SK-N-SH (cell line): ENCODE measurements at regions not wholly inside any gene's neighbourhood (a gene's known extent, or its start where the extent isn't known, plus 50 kb on each side); places are given as distances from the start of the nearest gene placed in this dataset.

Source experiments
- CTCF ChIA-PET: fragments of 300-600, 350-600 bp; formaldehyde crosslinking; extraction: SDS; loops from one replicate; lab custom pipeline; 2021; lab: Yijun Ruan, JAX
- POLR2A ChIA-PET: fragments of 350-600 bp; sonication (Branson Sonifier 250); formaldehyde crosslinking; extraction: SDS; loops from one replicate; lab custom pipeline; 2020; ENCODE audit warnings: antibody characterized with exemption, inconsistent platforms; lab: Yijun Ruan, JAX
- DNase-seq: peaks from one replicate; pipeline ENCODE4 v3.0.0; 2012
- H2AFZ ChIP-seq: fragments of 200-600 bp; sonication (generic); 2 replicates; pipeline ENCODE4 v1.8.1; 2016; ENCODE audit warnings: antibody characterized with exemption, mild to moderate bottlenecking, low read depth
- H3F3A ChIP-seq: fragments of 200-600 bp; sonication (generic); replicated peaks from 2 replicates; pipeline ENCODE3; 2016; ENCODE audit warnings: antibody characterized with exemption, mild to moderate bottlenecking; ENCODE audit not compliant: insufficient read depth
- H3K27ac ChIP-seq, 2 experiments: fragments of 200-500 bp in 1 of 2; fragments of 200-600 bp in 1 of 2; sonication (Bioruptor generic) in 1 of 2; sonication (generic), shearing (Covaris generic) in 1 of 2; 2 replicates each; pipeline versions ENCODE4 v1.5.1 to v1.6.1; 2014 to 2016; ENCODE audit warnings: low read depth in 2 of 2, inconsistent platforms in 1 of 2, low read length in 1 of 2, mild to moderate bottlenecking in 1 of 2, mixed read lengths in 1 of 2
- H3K27me3 ChIP-seq: fragments of 200-600 bp; sonication (generic), shearing (Covaris generic); 2 replicates; pipeline ENCODE4 v1.6.1; 2016; ENCODE audit warnings: mixed run types; ENCODE audit not compliant: insufficient read depth
- H3K36me3 ChIP-seq, 2 experiments: fragments of 200-500 bp in 1 of 2; fragments of 200-600 bp in 1 of 2; sonication (Bioruptor generic) in 1 of 2; sonication (generic) in 1 of 2; replicated peaks in 1 of 2; 2 replicates each; pipeline versions ENCODE3 to v1.5.1; 2014 to 2016; ENCODE audit warnings: low read length in 1 of 2, mild to moderate bottlenecking in 1 of 2; ENCODE audit not compliant: insufficient read depth in 2 of 2, control insufficient read depth in 1 of 2
- H3K4me1 ChIP-seq, 2 experiments: fragments of 200-500 bp in 1 of 2; fragments of 200-600 bp in 1 of 2; sonication (Bioruptor generic) in 1 of 2; sonication (generic), shearing (Covaris generic) in 1 of 2; 2 replicates each; pipeline versions ENCODE4 v1.5.1 to v1.6.1; 2014 to 2016; ENCODE audit warnings: low read depth in 1 of 2, low read length in 1 of 2, mixed run types in 1 of 2; ENCODE audit not compliant: insufficient read depth in 2 of 2, control insufficient read depth in 1 of 2
- H3K4me2 ChIP-seq: fragments of 200-600 bp; sonication (generic), shearing (Covaris generic); 2 replicates; pipeline ENCODE4 v1.6.1; 2017; ENCODE audit warnings: mixed run types
- H3K4me3 ChIP-seq, 2 experiments: fragments of 200-500 bp in 1 of 2; fragments of 200-600 bp in 1 of 2; sonication (Bioruptor generic) in 1 of 2; sonication (generic), shearing (Covaris generic) in 1 of 2; 2 replicates each; pipeline versions ENCODE4 v1.5.1 to v1.8.1; 2014 to 2016; ENCODE audit warnings: low read depth in 2 of 2, inconsistent platforms in 1 of 2, low read length in 1 of 2, mild to moderate bottlenecking in 1 of 2, mixed read lengths in 1 of 2, moderate library complexity in 1 of 2
- H3K79me2 ChIP-seq: fragments of 200-600 bp; sonication (generic); 2 replicates; pipeline ENCODE4 v1.8.1; 2017; ENCODE audit warnings: mild to moderate bottlenecking; ENCODE audit not compliant: insufficient read depth
- H3K9ac ChIP-seq: fragments of 200-600 bp; sonication (generic); 2 replicates; pipeline ENCODE4 v1.6.1; 2017; ENCODE audit warnings: mixed run types
- H3K9me2 ChIP-seq: fragments of 200-600 bp; sonication (generic); 2 replicates; pipeline ENCODE4 v1.6.1; 2017; ENCODE audit warnings: mixed run types
- H3K9me3 ChIP-seq: fragments of 200-600 bp; sonication (generic); 2 replicates; pipeline ENCODE4 v1.6.1; 2017; ENCODE audit warnings: mixed run types, mild to moderate bottlenecking, moderate library complexity
- H4K20me1 ChIP-seq: fragments of 200-600 bp; sonication (generic); 2 replicates; pipeline ENCODE4 v1.6.1; 2017; ENCODE audit warnings: mild to moderate bottlenecking, mixed run types; ENCODE audit not compliant: insufficient read depth
- CHD2 ChIP-seq: fragments of 150-350 bp; IDR thresholded peaks from 2 replicates; pipeline ENCODE4 v1.6.1; 2018; ENCODE audit warnings: low read length; ENCODE audit not compliant: partially characterized antibody
- EP300 ChIP-seq, 2 experiments: IDR thresholded peaks; 2 replicates each; pipeline versions ENCODE4 v1.4.0 to v1.6.1; 2012; ENCODE audit warnings: borderline replicate concordance in 1 of 2, low read depth in 1 of 2, low read length in 1 of 2
- EZH2phosphoT487 ChIP-seq: fragments of 200-600 bp; sonication (generic); IDR thresholded peaks from 2 replicates; pipeline ENCODE4 v1.6.1; 2017; ENCODE audit warnings: low read depth, mixed run types, mild to moderate bottlenecking, antibody characterized with exemption, moderate library complexity, borderline replicate concordance
- FOSL2 ChIP-seq: IDR thresholded peaks from 2 replicates; pipeline ENCODE4 v1.4.0; 2012; ENCODE audit warnings: low read depth, mild to moderate bottlenecking, moderate library complexity, borderline replicate concordance
- FOXM1 ChIP-seq: IDR thresholded peaks from 2 replicates; pipeline ENCODE4 v1.4.0; 2012; ENCODE audit warnings: low read depth, mild to moderate bottlenecking
- GABPA ChIP-seq: IDR thresholded peaks from 2 replicates; pipeline ENCODE4 v1.4.0; 2012; ENCODE audit warnings: low read depth, mild to moderate bottlenecking
- GATA2 ChIP-seq: sonication (generic); formaldehyde crosslinking; IDR thresholded peaks from 2 replicates; pipeline ENCODE4 v1.5.0; 2020; ENCODE audit warnings: mild to moderate bottlenecking, missing genetic modification reagents
- MEF2A ChIP-seq: IDR thresholded peaks from 2 replicates; pipeline ENCODE4 v1.4.0; 2012; ENCODE audit warnings: low read depth, borderline replicate concordance
- NFIC ChIP-seq: IDR thresholded peaks from 2 replicates; pipeline ENCODE4 v1.4.0; 2012; ENCODE audit warnings: borderline replicate concordance
- NRF1 ChIP-seq: IDR thresholded peaks from 2 replicates; pipeline ENCODE4 v1.6.1; 2012; ENCODE audit warnings: low read depth, mild to moderate bottlenecking, low read length
- RAD21 ChIP-seq: IDR thresholded peaks from 2 replicates; pipeline ENCODE4 v1.6.1; 2012; ENCODE audit warnings: mild to moderate bottlenecking, low read length
- SIN3A ChIP-seq: IDR thresholded peaks from 2 replicates; pipeline ENCODE4 v1.6.1; 2012; ENCODE audit warnings: low read depth, mild to moderate bottlenecking, low read length, moderate library complexity, borderline replicate concordance
- TCF12 ChIP-seq: IDR thresholded peaks from 2 replicates; pipeline ENCODE4 v1.4.0; 2012
- TEAD4 ChIP-seq: IDR thresholded peaks from 2 replicates; pipeline ENCODE4 v1.4.0; 2012; ENCODE audit warnings: mild to moderate bottlenecking, borderline replicate concordance; ENCODE audit not compliant: insufficient read depth
- WGBS: methylation state at CpG from one replicate; pipeline ENCODE4 v1.1.6; 2017; ENCODE audit warnings: low lambda C conversion rate; 5-methylcytosine and 5-hydroxymethylcytosine counted together
- TF ChIP-seq, protein P1 (sequence below): fragments of 200-600 bp; sonication (generic); IDR thresholded peaks from 2 replicates; pipeline ENCODE4 v1.6.1; 2017; ENCODE audit warnings: antibody characterized with exemption, mild to moderate bottlenecking, moderate library complexity
- TF ChIP-seq, protein P2 (sequence below): IDR thresholded peaks from 2 replicates; pipeline ENCODE4 v1.4.0; 2012; ENCODE audit warnings: low read depth, borderline replicate concordance

DNA sequence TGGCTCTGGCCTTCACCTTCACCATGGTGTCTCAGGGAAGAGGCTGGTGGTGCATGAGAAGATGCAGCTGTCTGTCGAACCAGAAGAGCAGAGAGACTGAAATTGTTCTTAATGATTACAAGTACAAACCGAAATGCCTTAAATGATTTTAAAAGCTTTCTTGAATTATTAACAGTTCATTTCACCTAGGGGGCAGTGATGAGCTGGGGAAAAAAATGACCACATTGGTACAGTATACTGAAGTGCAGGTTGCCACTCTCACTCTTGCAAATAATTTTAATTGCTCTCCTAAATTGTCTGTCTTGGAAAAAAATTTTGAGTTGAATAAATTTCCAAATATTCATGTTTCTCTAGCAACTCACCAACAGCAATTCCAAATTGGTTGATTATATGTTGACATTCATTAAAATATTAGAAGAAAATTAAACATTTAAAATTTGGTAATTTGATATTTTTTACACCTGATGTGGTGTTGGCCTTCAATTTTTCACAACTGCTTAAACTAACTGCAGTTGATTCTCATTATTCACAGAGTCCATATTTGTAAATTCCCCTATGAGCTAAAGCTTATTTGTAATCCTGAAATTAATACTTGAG lies 692.6 kb downstream of the ZWINT start:
- no peak overlapping the region for H3K9ac ChIP-seq
- 20% methylated on average over 2 of the region's 2 CpGs for WGBS
- no peaks in the 10 kb centered on the region for H4K20me1 ChIP-seq
- H3K4me1 ChIP-seq: no peaks in the 10 kb centered on the region
- H3K9me3 ChIP-seq: no peaks in the 10 kb centered on the region
- no peaks in the 10 kb centered on the region for H3F3A ChIP-seq
- DNase-seq: no peak
- no peaks in the 10 kb centered on the region for H3K79me2 ChIP-seq
- no peak overlapping the region for H3K4me3 ChIP-seq
- H3K4me2 ChIP-seq: no peak overlapping the region
- no peaks in the 10 kb centered on the region for H3K36me3 ChIP-seq
- CTCF ChIA-PET: interaction anchor here (0.6 to 1.9 kb wide), 11 partner anchors 11 to 251 kb away, joined by 3 to 15 read pairs (median 3); no protein-coding TSS in a partner anchor
- H3K27me3 ChIP-seq: no peaks in the 10 kb centered on the region
- TF ChIP-seq RAD21 (peak; percentile 35; the same call in 1 of the 2 replicates), NFIC (no peak)
- TF ChIP-seq, protein P1, sequence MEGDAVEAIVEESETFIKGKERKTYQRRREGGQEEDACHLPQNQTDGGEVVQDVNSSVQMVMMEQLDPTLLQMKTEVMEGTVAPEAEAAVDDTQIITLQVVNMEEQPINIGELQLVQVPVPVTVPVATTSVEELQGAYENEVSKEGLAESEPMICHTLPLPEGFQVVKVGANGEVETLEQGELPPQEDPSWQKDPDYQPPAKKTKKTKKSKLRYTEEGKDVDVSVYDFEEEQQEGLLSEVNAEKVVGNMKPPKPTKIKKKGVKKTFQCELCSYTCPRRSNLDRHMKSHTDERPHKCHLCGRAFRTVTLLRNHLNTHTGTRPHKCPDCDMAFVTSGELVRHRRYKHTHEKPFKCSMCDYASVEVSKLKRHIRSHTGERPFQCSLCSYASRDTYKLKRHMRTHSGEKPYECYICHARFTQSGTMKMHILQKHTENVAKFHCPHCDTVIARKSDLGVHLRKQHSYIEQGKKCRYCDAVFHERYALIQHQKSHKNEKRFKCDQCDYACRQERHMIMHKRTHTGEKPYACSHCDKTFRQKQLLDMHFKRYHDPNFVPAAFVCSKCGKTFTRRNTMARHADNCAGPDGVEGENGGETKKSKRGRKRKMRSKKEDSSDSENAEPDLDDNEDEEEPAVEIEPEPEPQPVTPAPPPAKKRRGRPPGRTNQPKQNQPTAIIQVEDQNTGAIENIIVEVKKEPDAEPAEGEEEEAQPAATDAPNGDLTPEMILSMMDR: peak; percentile 65
- POLR2A ChIA-PET: no interaction called here
- H3K27ac ChIP-seq: no peak overlapping the region
- no peak overlapping the region for H2AFZ ChIP-seq
- H3K9me2 ChIP-seq: no peaks in the 10 kb centered on the region

DNA sequence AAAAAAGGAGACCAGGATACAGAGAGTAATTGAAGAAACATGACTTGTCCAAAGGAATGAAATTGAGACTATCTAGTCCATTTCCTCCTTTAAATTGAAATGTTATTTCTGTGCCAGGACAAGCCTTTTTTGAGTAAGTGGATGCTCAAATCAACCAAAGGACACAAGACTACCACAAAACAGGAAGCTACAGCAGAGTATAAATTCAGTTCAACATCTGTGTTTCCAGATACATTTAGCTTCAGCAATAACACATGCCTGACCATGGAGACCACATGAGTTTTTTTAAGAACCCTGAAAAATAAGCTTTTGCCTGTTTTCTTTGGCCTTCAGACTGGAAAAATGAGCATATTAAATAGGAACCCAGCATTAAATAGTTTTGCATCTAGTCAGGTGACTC lies 707.5 kb downstream of the ZWINT start:
- H3K27me3 ChIP-seq: no peaks in the 10 kb centered on the region
- no peaks in the 10 kb centered on the region for H4K20me1 ChIP-seq
- POLR2A ChIA-PET: no interaction called here
- CTCF ChIA-PET: interaction anchor here (1.6 kb wide), 1 partner anchor 14 kb away, joined by 5 read pairs; no protein-coding TSS in a partner anchor
- no peak for DNase-seq
- no peaks in the 10 kb centered on the region for H3K79me2 ChIP-seq
- no peak overlapping the region for H3K4me3 ChIP-seq
- H3K9me3 ChIP-seq: no peaks in the 10 kb centered on the region
- TF ChIP-seq GATA2 (no peak), MEF2A (no peak), GABPA (no peak), EP300 (IDR thresholded peaks at IDR 0.05; ENCODE audit: borderline replicate concordance in 1 of 2, low read depth in 1 of 2, low read length in 1 of 2) (no peak)
- TF ChIP-seq, protein P2, sequence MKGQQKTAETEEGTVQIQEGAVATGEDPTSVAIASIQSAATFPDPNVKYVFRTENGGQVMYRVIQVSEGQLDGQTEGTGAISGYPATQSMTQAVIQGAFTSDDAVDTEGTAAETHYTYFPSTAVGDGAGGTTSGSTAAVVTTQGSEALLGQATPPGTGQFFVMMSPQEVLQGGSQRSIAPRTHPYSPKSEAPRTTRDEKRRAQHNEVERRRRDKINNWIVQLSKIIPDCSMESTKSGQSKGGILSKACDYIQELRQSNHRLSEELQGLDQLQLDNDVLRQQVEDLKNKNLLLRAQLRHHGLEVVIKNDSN: no peak
- H3K36me3 ChIP-seq: no peaks in the 10 kb centered on the region
- H3K9ac ChIP-seq: no peak overlapping the region
- H3K4me1 ChIP-seq: no peaks in the 10 kb centered on the region
- H3K9me2 ChIP-seq: no peaks in the 10 kb centered on the region
- H3F3A ChIP-seq: no peaks in the 10 kb centered on the region
- H3K27ac ChIP-seq: no peak overlapping the region
- H2AFZ ChIP-seq: no peak overlapping the region
- no peak overlapping the region for H3K4me2 ChIP-seq

DNA sequence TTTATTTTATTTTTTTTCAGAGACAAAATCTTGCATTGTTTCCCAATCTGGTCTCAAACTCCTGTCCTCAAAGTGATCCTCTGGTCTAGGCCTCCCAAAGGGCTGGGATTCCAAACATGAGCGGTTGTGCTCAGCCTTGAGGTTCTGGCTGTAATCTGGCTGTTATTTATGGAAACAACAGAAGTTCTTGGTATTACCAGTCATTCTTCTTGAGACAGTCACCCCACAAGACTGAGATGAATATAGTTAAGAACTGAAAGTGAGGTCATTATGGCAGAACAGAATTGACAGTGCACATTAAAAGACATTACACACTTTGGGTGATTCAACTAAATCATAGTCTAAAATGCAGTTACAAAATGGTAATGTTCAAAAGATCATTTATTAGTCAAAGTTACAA lies 719.5 kb downstream of the ZWINT start:
- CTCF ChIA-PET: interaction anchor here (1.2 to 3.2 kb wide), 2 partner anchors 11 to 840 kb away, joined by 3 to 24 read pairs; partner anchors contain the start of gene PCDH15
- H3K79me2 ChIP-seq: no peaks in the 10 kb centered on the region
- TF ChIP-seq FOSL2 (no peak), TCF12 (no peak), RAD21 (no peak), SIN3A (no peak), FOXM1 (no peak), CHD2 (no peak), TEAD4 (no peak), EZH2phosphoT487 (no peak), NRF1 (no peak)
- TF ChIP-seq, protein P2: no peak
- TF ChIP-seq, protein P1: no peak

More for the DNA sequence above, 719.5 kb downstream of the ZWINT start:
- Histone ChIP-seq H2AFZ (no peak overlapping the region), H3K4me3 (no peak overlapping the region), H3K27ac (no peak overlapping the region), H3K4me1 (no peaks in the 10 kb centered on the region), H3K36me3 (no peaks in the 10 kb centered on the region), H3K9me2 (no peaks in the 10 kb centered on the region), H3K27me3 (no peaks in the 10 kb centered on the region), H4K20me1 (no peaks in the 10 kb centered on the region), H3K9ac (no peak overlapping the region), H3K4me2 (no peak overlapping the region), H3K9me3 (no peaks in the 10 kb centered on the region), H3F3A (no peaks in the 10 kb centered on the region)
- 38% methylated on average over 1 of the region's 1 CpG for WGBS
- POLR2A ChIA-PET: no interaction called here
- no peak for DNase-seq
